PC-9 (cell line): ENCODE measurements at regions not wholly inside any gene's neighbourhood (a gene's known extent, or its start where the extent isn't known, plus 50 kb on each side); places are given as distances from the start of the nearest gene placed in this dataset.

Experiments used
- EZH2 ChIP-seq: fragments of 200-600 bp; sonication (generic); IDR thresholded peaks from 2 replicates; pipeline ENCODE4 v1.8.0; 2017; ENCODE audit warnings: antibody characterized with exemption, low read depth
- TF ChIP-seq, protein P1 (sequence below): fragments of 200-600 bp; sonication (generic); conservative IDR thresholded peaks from 2 replicates; pipeline ENCODE4 v1.6.1; 2017; ENCODE audit warnings: mixed run types, antibody characterized with exemption, mild to moderate bottlenecking, moderate library complexity

GRCh38 chr16:49078104-49078503 is 203.5 kb downstream of the CBLN1 start:
- TF ChIP-seq EZH2 = no peak
- TF ChIP-seq, protein P1, sequence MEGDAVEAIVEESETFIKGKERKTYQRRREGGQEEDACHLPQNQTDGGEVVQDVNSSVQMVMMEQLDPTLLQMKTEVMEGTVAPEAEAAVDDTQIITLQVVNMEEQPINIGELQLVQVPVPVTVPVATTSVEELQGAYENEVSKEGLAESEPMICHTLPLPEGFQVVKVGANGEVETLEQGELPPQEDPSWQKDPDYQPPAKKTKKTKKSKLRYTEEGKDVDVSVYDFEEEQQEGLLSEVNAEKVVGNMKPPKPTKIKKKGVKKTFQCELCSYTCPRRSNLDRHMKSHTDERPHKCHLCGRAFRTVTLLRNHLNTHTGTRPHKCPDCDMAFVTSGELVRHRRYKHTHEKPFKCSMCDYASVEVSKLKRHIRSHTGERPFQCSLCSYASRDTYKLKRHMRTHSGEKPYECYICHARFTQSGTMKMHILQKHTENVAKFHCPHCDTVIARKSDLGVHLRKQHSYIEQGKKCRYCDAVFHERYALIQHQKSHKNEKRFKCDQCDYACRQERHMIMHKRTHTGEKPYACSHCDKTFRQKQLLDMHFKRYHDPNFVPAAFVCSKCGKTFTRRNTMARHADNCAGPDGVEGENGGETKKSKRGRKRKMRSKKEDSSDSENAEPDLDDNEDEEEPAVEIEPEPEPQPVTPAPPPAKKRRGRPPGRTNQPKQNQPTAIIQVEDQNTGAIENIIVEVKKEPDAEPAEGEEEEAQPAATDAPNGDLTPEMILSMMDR = no peak
